DND-41 (cell line): ENCODE measurements at regions not wholly inside any gene's neighbourhood (a gene's known extent, or its start where the extent isn't known, plus 50 kb on each side); places are given as distances from the start of the nearest gene placed in this dataset.

ENCODE experiments used
- ATAC-seq: fragments of 200-7000 bp; cut with Tn5 transposase; 3 replicates; pipeline ENCODE4 v1.9.1; 2021; ENCODE audit warnings: low read depth; ENCODE audit not compliant: insufficient read depth
- DNase-seq: peaks from one replicate; pipeline ENCODE4 v3.0.0-alpha.2; 2020
- H2AFZ ChIP-seq: 2 replicates; pipeline ENCODE4 v1.6.0; 2012; ENCODE audit warnings: low read depth, low read length
- H3K27ac ChIP-seq: 2 replicates; pipeline ENCODE4 v1.5.1; 2012; ENCODE audit warnings: low read length, inconsistent platforms
- H3K27me3 ChIP-seq: fragments of 200-600 bp; sonication (generic); 2 replicates; pipeline ENCODE4 v1.6.0; 2012; ENCODE audit warnings: low read length, mild to moderate bottlenecking, inconsistent platforms; ENCODE audit not compliant: insufficient read depth, poor library complexity
- H3K36me3 ChIP-seq: 2 replicates; pipeline ENCODE4 v1.5.1; 2012; ENCODE audit warnings: low read length, inconsistent platforms; ENCODE audit not compliant: insufficient read depth
- H3K4me1 ChIP-seq: 2 replicates; pipeline ENCODE4 v1.5.1; 2012; ENCODE audit warnings: mild to moderate bottlenecking, low read length; ENCODE audit not compliant: insufficient read depth
- H3K4me2 ChIP-seq: 2 replicates; pipeline ENCODE4 v1.6.0; 2012; ENCODE audit warnings: mild to moderate bottlenecking, moderate library complexity, low read length, inconsistent platforms; ENCODE audit not compliant: insufficient read depth
- H3K4me3 ChIP-seq, 2 experiments: fragments of 200-600 bp in 1 of 2; shearing (Covaris generic) in 1 of 2; 2 replicates each; pipeline ENCODE4 v1.5.1; 2012 to 2016; ENCODE audit warnings: inconsistent platforms in 2 of 2, low read length in 2 of 2, mild to moderate bottlenecking in 2 of 2, low read depth in 1 of 2, moderate library complexity in 1 of 2
- H3K79me2 ChIP-seq: 2 replicates; pipeline ENCODE4 v1.6.0; 2012; ENCODE audit warnings: low read length, inconsistent platforms; ENCODE audit not compliant: insufficient read depth
- H3K9ac ChIP-seq: 2 replicates; pipeline ENCODE4 v1.6.0; 2012; ENCODE audit warnings: low read depth, mild to moderate bottlenecking, inconsistent platforms, low read length, moderate library complexity
- H3K9me3 ChIP-seq: 2 replicates; pipeline ENCODE4 v1.5.1; 2012; ENCODE audit warnings: low read length, moderate library complexity, mild to moderate bottlenecking, inconsistent platforms; ENCODE audit not compliant: insufficient read depth, severe bottlenecking
- H4K20me1 ChIP-seq: 2 replicates; pipeline ENCODE4 v1.6.0; 2012; ENCODE audit warnings: low read length; ENCODE audit not compliant: insufficient read depth
- EZH2 ChIP-seq: IDR thresholded peaks from 3 replicates; pipeline ENCODE4 v1.6.1; 2012; ENCODE audit warnings: borderline replicate concordance, low read depth, mild to moderate bottlenecking, moderate library complexity, low read length, inconsistent platforms; ENCODE audit not compliant: severe bottlenecking
- TF ChIP-seq, protein P1 (sequence below): IDR thresholded peaks from 2 replicates; pipeline ENCODE4 v1.5.1; 2012; ENCODE audit warnings: borderline replicate concordance, low read length, moderate library complexity, mild to moderate bottlenecking; ENCODE audit not compliant: poor library complexity, severe bottlenecking; ENCODE audit errors: extremely low read depth

DNA sequence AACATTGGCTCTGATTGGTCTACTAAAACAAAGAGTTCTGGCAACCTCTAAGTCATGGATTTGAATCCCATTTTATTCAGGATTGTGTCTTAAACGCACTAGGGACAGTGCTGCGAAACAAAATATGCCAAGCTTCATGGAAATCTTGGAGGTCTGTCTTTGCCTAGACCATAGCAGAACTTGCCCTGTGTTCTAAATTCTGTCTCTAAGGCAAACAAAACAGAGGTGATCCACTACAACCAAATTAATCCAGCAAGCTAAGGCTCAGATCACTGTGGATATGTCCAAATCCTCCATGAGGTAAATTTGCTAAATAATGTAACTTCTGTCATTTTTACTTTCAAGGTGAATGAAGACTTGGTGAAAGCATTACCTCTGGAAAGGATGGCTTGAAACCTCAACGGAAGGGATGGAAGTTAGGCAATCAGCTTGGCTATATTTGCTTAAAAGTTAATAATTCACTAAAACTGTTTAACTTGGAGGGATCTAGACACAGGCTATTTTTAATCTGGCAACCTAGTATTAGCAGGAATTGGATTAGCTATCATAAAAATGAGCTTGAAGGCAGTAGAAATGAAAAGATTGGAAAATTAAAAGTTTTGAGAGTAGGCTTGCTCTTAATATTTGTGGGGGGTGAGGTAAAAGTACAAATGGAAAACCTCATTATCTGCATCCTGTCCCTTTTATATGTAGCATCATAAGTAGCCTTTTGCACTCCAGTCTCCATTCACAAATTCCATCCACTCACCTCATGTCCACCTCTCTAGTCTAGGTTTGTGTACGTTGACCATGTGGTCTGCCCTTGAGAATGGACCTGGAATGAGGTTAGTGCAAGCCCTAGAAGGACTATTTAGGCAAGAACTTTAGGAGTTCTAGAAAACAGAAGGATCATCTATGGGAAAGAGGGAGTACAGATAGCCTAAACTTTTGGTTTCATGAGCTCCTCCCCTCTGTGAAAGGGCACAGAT lies 176.2 kb downstream of the SMC2 start:
- Histone ChIP-seq H3K4me1 (no peaks in the 10 kb centered on the region), H2AFZ (no peak overlapping the region), H3K9me3 (no peaks in the 10 kb centered on the region), H3K36me3 (no peaks in the 10 kb centered on the region), H3K27me3 (no peaks in the 10 kb centered on the region), H4K20me1 (no peaks in the 10 kb centered on the region), H3K9ac (no peak overlapping the region), H3K79me2 (no peaks in the 10 kb centered on the region), H3K4me2 (no peak overlapping the region), H3K4me3 (no peak overlapping the region), H3K27ac (no peak overlapping the region)
- ATAC-seq (no peak), DNase-seq (no peak)
- TF ChIP-seq, protein P1, sequence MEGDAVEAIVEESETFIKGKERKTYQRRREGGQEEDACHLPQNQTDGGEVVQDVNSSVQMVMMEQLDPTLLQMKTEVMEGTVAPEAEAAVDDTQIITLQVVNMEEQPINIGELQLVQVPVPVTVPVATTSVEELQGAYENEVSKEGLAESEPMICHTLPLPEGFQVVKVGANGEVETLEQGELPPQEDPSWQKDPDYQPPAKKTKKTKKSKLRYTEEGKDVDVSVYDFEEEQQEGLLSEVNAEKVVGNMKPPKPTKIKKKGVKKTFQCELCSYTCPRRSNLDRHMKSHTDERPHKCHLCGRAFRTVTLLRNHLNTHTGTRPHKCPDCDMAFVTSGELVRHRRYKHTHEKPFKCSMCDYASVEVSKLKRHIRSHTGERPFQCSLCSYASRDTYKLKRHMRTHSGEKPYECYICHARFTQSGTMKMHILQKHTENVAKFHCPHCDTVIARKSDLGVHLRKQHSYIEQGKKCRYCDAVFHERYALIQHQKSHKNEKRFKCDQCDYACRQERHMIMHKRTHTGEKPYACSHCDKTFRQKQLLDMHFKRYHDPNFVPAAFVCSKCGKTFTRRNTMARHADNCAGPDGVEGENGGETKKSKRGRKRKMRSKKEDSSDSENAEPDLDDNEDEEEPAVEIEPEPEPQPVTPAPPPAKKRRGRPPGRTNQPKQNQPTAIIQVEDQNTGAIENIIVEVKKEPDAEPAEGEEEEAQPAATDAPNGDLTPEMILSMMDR, result no peak
- TF ChIP-seq EZH2, result no peak

DNA sequence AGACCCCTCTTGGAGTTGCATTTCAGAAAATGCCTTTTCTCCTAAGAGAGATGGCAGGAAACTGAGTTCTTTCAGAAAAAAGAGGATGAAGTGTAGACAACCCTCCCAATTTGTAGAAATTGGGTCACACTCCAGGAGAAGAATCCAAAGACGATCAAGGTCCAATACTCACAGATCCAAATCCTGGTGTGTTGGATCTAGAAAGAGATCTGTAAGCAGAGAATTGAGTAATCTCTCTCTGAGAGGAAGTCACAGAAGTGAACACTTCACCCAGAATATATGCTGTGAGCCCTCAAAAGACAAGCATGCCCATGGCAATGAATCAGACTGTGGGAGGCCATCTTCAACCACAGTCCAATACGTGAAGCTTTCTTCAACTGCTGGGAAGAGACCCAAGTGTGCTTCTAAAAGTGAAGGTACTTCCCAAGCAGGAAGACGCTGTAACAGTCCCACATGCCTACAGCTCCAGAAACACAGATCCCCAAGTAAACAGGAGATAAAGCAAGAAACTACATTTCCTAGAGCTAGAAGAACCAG lies 182.7 kb downstream of the SMC2 start:
- H3K9ac ChIP-seq, result no peak overlapping the region
- H3K4me1 ChIP-seq, result no peaks in the 10 kb centered on the region
- H3K27ac ChIP-seq, result no peak overlapping the region
- H3K4me2 ChIP-seq, result no peak overlapping the region
- H3K9me3 ChIP-seq, result no peaks in the 10 kb centered on the region
- no peaks in the 10 kb centered on the region for H3K36me3 ChIP-seq
- no peaks in the 10 kb centered on the region for H3K79me2 ChIP-seq
- H3K27me3 ChIP-seq, result no peaks in the 10 kb centered on the region
- TF ChIP-seq EZH2, result no peak
- TF ChIP-seq, protein P1, result no peak
- H4K20me1 ChIP-seq, result no peaks in the 10 kb centered on the region
- no peak overlapping the region for H3K4me3 ChIP-seq
- no peak for DNase-seq
- H2AFZ ChIP-seq, result no peak overlapping the region
- no peak for ATAC-seq

DNA sequence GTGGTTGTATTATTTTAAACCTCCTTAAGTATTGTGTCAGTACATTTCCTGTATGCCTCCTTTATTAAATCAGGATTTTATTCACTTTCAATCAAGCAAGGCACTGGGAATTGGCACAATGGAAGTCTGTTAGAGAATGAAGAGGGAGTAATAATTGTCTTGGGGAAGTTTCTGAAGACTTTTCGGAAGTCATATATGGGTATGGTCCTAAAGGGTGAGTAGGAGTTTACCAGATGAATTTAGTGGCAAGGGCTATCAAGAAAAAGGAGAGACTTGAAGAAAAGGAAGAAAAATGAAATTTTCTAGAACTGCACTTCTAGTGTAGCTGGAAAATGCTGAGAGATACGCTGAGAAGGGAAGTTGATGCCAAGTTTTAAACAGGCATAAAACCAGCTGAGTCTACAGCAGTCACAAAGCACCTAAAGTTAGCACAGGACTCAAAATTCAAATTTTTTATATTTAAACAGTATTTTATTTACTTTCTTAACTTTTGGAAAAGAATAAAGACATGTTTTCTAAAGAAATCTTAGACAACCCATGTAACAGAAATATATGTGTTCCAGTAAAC lies 184.9 kb downstream of the SMC2 start:
- Histone ChIP-seq H3K36me3 (no peaks in the 10 kb centered on the region), H3K9ac (no peak overlapping the region), H3K27ac (no peak overlapping the region), H3K9me3 (no peaks in the 10 kb centered on the region), H3K4me1 (no peaks in the 10 kb centered on the region), H3K4me3 (no peak overlapping the region), H3K79me2 (no peaks in the 10 kb centered on the region), H4K20me1 (no peaks in the 10 kb centered on the region), H3K27me3 (no peaks in the 10 kb centered on the region), H2AFZ (no peak overlapping the region), H3K4me2 (no peak overlapping the region)
- ATAC-seq (no peak), DNase-seq (no peak)
- no peak for TF ChIP-seq EZH2
- TF ChIP-seq, protein P1, result no peak
